Tibial nerve (tissue), 4 donors: ENCODE measurements at regions not wholly inside any gene's neighbourhood (a gene's known extent, or its start where the extent isn't known, plus 50 kb on each side); places are given as distances from the start of the nearest gene placed in this dataset.

Source experiments
- DNase-seq, 2 donors: peaks; one replicate each; pipeline ENCODE4 v3.0.0-alpha.2; 2019; ENCODE audit warnings: low spot score in 2 of 2
- H3K27ac ChIP-seq, 4 donors: fragments of 200-600 bp; sonication (generic) in 3 of 4; one replicate each; pipeline ENCODE4 v1.5.1; 2017 to 2019; ENCODE audit warnings: mild to moderate bottlenecking in 1 of 4
- H3K27me3 ChIP-seq, 2 donors: fragments of 200-600 bp; sonication (generic) in 1 of 2; one replicate each; pipeline versions ENCODE4 v1.5.1 to v1.6.0; 2017 to 2019
- H3K36me3 ChIP-seq, 3 donors: fragments of 200-600 bp; sonication (generic); one replicate each; pipeline ENCODE4 v1.5.1; 2018 to 2019
- H3K4me1 ChIP-seq, 4 donors: fragments of 200-600 bp; sonication (generic) in 3 of 4; one replicate each; pipeline ENCODE4 v1.5.1; 2017 to 2019
- H3K4me3 ChIP-seq, 4 donors: fragments of 200-600 bp; sonication (generic) in 3 of 4; one replicate each; pipeline ENCODE4 v1.5.1; 2017 to 2019; ENCODE audit warnings: mild to moderate bottlenecking in 1 of 4, moderate library complexity in 1 of 4
- H3K9me3 ChIP-seq, 4 donors: fragments of 200-600 bp; sonication (generic) in 3 of 4; one replicate each; pipeline ENCODE4 v1.5.1; 2017 to 2019
- EP300 ChIP-seq, 2 donors: sonication (generic); formaldehyde crosslinking; IDR thresholded peaks; one replicate each; pipeline ENCODE4 v1.6.1; 2017; ENCODE audit warnings: antibody characterized with exemption in 2 of 2, mild to moderate bottlenecking in 1 of 2
- POLR2A ChIP-seq, 2 donors: fragments of 450-650 bp; IDR thresholded peaks; one replicate each; pipeline ENCODE4 v1.6.1; 2017; ENCODE audit warnings: antibody characterized with exemption in 2 of 2, mild to moderate bottlenecking in 2 of 2, moderate library complexity in 2 of 2
- whole genome bisulfite sequencing, 2 donors: methylation state at CpG; one replicate each; pipeline ENCODE4 v1.1.5; 2018; 5-methylcytosine and 5-hydroxymethylcytosine counted together
- TF ChIP-seq, protein P1 (sequence below), 5 experiments: fragments of 200-600 bp in 3 of 5; fragments of 450-650 bp in 2 of 5; sonication (generic) in 3 of 5; IDR thresholded peaks; one replicate each; pipeline ENCODE4 v1.5.1; 2016 to 2019; ENCODE audit warnings: antibody characterized with exemption in 5 of 5, mild to moderate bottlenecking in 3 of 5, moderate library complexity in 2 of 5

DNA sequence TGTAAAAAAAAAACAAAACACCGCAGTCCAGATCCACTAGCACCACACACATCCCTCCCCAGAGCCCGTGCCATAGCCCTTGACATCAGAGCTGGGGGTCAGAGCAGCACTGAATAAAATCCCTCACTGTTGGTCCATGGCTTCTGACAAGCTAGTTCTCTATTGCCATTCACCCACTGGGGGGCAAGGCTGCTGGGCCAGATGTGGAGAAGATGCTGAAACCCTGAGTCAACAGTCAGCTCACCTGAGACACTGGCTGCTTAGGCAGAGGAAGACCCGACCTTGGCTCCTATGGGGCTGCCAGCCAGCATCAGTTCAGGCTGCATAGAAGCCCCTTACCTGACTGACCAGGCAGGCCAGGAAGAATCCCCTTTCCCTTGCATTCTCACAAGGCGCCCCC lies 228.2 kb downstream of the SOX9 start:
- H3K9me3 ChIP-seq, result peaks cover 0 to 2% (median 0%) of the 10 kb centered on the region in 4 donors
- DNase-seq, result no peak
- H3K4me3 ChIP-seq, result no peak overlapping the region
- TF ChIP-seq EP300 (IDR thresholded peaks at IDR 0.05) (no peak), POLR2A (IDR thresholded peaks at IDR 0.05) (no peak)
- TF ChIP-seq, protein P1, sequence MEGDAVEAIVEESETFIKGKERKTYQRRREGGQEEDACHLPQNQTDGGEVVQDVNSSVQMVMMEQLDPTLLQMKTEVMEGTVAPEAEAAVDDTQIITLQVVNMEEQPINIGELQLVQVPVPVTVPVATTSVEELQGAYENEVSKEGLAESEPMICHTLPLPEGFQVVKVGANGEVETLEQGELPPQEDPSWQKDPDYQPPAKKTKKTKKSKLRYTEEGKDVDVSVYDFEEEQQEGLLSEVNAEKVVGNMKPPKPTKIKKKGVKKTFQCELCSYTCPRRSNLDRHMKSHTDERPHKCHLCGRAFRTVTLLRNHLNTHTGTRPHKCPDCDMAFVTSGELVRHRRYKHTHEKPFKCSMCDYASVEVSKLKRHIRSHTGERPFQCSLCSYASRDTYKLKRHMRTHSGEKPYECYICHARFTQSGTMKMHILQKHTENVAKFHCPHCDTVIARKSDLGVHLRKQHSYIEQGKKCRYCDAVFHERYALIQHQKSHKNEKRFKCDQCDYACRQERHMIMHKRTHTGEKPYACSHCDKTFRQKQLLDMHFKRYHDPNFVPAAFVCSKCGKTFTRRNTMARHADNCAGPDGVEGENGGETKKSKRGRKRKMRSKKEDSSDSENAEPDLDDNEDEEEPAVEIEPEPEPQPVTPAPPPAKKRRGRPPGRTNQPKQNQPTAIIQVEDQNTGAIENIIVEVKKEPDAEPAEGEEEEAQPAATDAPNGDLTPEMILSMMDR (IDR thresholded peaks at IDR 0.05), result no peak
- no peaks in the 10 kb centered on the region for H3K36me3 ChIP-seq
- 54 to 59% methylated on average over 4 of the region's 4 CpGs for WGBS, 2 donors
- no peaks in the 10 kb centered on the region for H3K27me3 ChIP-seq
- no peak overlapping the region for H3K27ac ChIP-seq
- no peaks in the 10 kb centered on the region for H3K4me1 ChIP-seq

DNA sequence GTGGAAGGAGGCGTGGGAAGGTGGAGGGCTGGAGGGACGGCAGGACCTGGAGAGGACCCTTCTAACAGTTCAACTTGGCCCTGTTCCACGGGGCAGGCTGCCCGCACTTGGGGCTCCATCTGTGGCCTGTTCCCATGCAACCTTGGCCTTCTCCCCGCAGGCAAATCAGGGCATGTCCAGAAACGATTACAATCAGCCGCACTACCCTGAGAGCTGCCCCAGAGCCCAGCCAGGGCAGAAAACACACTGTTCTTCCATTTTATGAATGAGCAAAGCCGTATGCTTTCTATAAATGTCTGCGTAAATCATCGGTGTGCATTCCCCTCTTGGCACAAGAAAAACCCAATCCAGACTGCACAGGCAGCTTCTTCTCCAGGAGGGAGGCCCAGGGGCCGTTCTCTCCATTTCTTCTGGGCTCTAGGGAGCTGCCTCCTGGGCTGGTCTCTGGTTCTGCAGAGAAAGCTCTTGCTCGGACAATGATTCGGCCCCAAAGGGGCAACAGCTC lies 228.7 kb downstream of the SOX9 start:
- WGBS, 2 donors, result 55 to 74% methylated on average over 10 to 12 of the region's 13 CpGs
- Histone ChIP-seq H3K27ac (no peak overlapping the region), H3K27me3 (no peaks in the 10 kb centered on the region), H3K4me1 (no peaks in the 10 kb centered on the region), H3K9me3 (peaks cover 0 to 5% (median 0%) of the 10 kb centered on the region in 4 donors), H3K4me3 (no peak overlapping the region), H3K36me3 (no peaks in the 10 kb centered on the region)
- DNase-seq, result no peak
- no peak for TF ChIP-seq POLR2A (IDR thresholded peaks at IDR 0.05)
- TF ChIP-seq EP300 (IDR thresholded peaks at IDR 0.05), result no peak
- TF ChIP-seq, protein P1 (IDR thresholded peaks at IDR 0.05), result no peak

DNA sequence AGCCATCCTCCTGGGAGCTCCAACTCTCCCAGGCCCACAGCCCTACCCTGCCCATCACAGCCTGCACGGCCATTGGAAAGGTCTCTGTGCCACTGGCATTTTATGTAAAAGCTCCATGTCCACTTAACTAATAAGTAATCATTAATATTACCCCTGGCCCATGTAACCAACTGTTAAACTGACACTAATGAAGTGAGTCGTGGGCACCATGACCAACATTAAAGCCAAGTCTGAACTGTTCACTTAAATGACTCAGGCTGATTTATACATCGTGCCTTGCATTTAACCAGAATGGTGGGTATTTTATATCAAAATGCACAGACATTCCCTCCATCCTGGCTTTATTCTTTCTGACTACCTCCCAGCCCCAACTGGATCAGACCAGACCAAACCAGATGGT lies 229.3 kb downstream of the SOX9 start:
- WGBS, 2 donors, result 93 to 94% methylated on average over 3 of the region's 3 CpGs
- H3K4me1 ChIP-seq, result no peaks in the 10 kb centered on the region
- H3K4me3 ChIP-seq, result no peak overlapping the region
- H3K36me3 ChIP-seq, result no peaks in the 10 kb centered on the region
- H3K27ac ChIP-seq, result no peak overlapping the region
- TF ChIP-seq POLR2A (IDR thresholded peaks at IDR 0.05) (no peak), EP300 (IDR thresholded peaks at IDR 0.05) (no peak)
- TF ChIP-seq, protein P1 (IDR thresholded peaks at IDR 0.05), result no peak
- no peak for DNase-seq
- peaks cover 0 to 6% (median 0%) of the 10 kb centered on the region in 4 donors for H3K9me3 ChIP-seq
- H3K27me3 ChIP-seq, result no peaks in the 10 kb centered on the region

DNA sequence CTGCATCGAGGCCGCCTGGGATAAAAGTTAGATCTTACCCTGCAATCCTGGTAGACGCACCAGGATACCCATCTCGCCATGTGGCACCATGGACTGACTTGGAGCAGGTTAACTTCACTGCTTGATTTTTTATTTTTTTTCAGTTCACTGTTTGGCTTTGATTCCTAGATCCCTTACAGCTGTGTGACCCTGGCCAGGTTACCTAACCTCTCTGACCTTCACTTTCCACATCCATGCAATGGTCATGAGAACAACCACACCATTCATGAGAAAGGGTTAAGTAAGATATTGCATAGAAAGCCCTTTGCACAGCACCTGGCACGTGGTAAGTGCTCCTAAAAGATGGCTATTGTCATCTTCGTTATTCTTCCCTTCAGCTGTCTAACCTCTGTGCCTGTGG lies 230.5 kb downstream of the SOX9 start:
- TF ChIP-seq POLR2A (IDR thresholded peaks at IDR 0.05), result no peak
- no peak for TF ChIP-seq EP300 (IDR thresholded peaks at IDR 0.05)
- TF ChIP-seq, protein P1 (IDR thresholded peaks at IDR 0.05), result no peak
- no peaks in the 10 kb centered on the region for H3K27me3 ChIP-seq

DNA sequence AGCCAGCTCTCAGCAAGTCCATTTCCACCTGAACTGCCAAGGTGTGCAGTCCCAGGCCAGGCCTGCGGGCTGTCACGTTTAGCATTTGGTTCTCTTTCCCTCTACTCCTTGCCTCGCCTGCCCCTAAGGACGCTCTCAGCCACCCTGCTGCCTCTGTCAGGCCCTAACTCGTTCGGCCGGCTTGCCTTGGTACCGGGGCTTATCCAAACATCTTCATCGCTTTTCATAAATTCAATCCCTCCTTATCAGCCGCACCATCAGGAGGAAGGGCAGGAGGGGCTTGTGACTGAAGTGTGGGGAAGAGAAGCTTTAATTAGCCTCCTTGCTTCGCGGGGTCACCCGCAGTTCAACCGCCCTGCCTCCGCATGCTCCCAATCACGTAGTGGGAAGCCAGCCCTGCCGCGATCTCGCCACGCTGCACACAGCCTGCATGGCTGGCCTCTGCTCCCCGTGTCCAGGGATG lies 231.1 kb downstream of the SOX9 start:
- Histone ChIP-seq H3K27me3 (no peaks in the 10 kb centered on the region), H3K4me1 (no peaks in the 10 kb centered on the region), H3K36me3 (no peaks in the 10 kb centered on the region), H3K9me3 (peaks cover 0 to 14% (median 0%) of the 10 kb centered on the region in 4 donors), H3K4me3 (no peak overlapping the region), H3K27ac (no peak overlapping the region)
- DNase-seq, result no peak
- TF ChIP-seq, protein P1 (IDR thresholded peaks at IDR 0.05), result no peak
- TF ChIP-seq EP300 (IDR thresholded peaks at IDR 0.05) (no peak), POLR2A (IDR thresholded peaks at IDR 0.05) (no peak)
- 50 to 67% methylated on average over 21 of the region's 21 CpGs for WGBS, 2 donors

More for the DNA sequence above, 230.5 kb downstream of the SOX9 start:
- WGBS, 2 donors, result 80 to 88% methylated on average over 6 of the region's 6 CpGs
- no peak overlapping the region for H3K27ac ChIP-seq
- H3K9me3 ChIP-seq, result peaks cover 0 to 14% (median 0%) of the 10 kb centered on the region in 4 donors
- no peak for DNase-seq
- H3K4me1 ChIP-seq, result no peaks in the 10 kb centered on the region
- H3K36me3 ChIP-seq, result no peaks in the 10 kb centered on the region
- H3K4me3 ChIP-seq, result no peak overlapping the region
